Lower leg skin (tissue), 3 donors: ENCODE measurements at regions not wholly inside any gene's neighbourhood (a gene's known extent, or its start where the extent isn't known, plus 50 kb on each side); places are given as distances from the start of the nearest gene placed in this dataset.

ENCODE experiments used
- CTCF ChIP-seq, 3 donors: fragments of 450-650 bp; IDR thresholded peaks; one replicate each; pipeline ENCODE4 v1.5.1; 2016; ENCODE audit warnings: antibody characterized with exemption in 3 of 3, mild to moderate bottlenecking in 3 of 3, moderate library complexity in 2 of 3
- POLR2A ChIP-seq, 2 donors: fragments of 450-650 bp; IDR thresholded peaks; one replicate each; pipeline ENCODE4 v1.6.1; 2016 to 2017; ENCODE audit warnings: antibody characterized with exemption in 2 of 2, mild to moderate bottlenecking in 1 of 2, moderate library complexity in 1 of 2

DNA sequence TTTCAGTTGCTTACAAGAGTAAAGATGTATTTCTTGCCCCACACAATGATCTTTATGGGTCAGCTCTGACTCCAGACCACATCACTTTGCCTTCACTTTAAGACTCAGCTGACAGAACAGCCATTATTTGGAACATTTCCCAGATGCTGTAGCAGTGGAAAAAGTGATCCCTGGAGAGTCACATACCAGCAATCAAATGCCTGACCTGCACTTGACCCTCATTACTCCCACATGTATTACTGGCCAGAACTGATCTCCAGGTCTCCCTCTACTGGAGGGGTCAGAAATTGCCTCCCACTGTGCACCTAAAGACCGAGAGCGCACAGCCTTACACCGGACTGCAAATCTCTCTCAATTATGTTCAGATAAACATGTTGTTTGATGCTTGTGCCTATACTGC is 88.6 kb upstream of the ZNF385D start:
- TF ChIP-seq POLR2A (IDR thresholded peaks at IDR 0.05), result no peak
- no peak for TF ChIP-seq CTCF (IDR thresholded peaks at IDR 0.05)
